ENCODE measurements at regions not wholly inside any gene's neighbourhood (a gene's known extent, or its start where the extent isn't known, plus 50 kb on each side); places are given as distances from the start of the nearest gene placed in this dataset.

DNA sequence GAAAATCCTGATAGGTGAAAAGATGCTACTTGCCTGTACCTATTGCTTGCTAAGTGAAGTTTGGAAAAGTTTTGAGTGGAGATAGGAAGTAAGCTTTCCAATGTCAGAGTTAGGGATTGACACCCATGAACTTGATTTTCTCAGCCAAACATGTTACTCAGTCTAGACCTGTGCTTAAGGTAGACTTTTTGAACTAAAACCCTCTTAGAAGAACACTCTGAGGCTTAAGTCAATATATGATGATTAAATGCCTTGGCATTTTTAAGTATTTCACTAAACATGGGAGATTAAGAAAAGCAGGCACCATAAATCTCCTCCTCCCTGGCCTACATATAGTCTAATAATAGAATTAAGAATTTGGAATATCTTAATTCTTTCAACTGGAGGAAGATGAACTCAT is 785.6 kb upstream of the SOX9 start:
- Mint-ChIP-seq H3K4me3 (ENCODE audit: low read depth, unreplicated experiment) (no peak overlapping the region), H3K9me3 (ENCODE audit: low read depth, unreplicated experiment) (no peaks in the 10 kb centered on the region), H3K4me1 (ENCODE audit: low read depth, unreplicated experiment) (peaks cover 22% of the 10 kb centered on the region), H3K36me3 (ENCODE audit: insufficient read depth, unreplicated experiment) (no peaks in the 10 kb centered on the region), H3K27ac (ENCODE audit: unreplicated experiment) (no peak overlapping the region), H3K27me3 (ENCODE audit: unreplicated experiment) (no peaks in the 10 kb centered on the region)
- no peak for DNase-seq
- TF ChIP-seq, protein P1, sequence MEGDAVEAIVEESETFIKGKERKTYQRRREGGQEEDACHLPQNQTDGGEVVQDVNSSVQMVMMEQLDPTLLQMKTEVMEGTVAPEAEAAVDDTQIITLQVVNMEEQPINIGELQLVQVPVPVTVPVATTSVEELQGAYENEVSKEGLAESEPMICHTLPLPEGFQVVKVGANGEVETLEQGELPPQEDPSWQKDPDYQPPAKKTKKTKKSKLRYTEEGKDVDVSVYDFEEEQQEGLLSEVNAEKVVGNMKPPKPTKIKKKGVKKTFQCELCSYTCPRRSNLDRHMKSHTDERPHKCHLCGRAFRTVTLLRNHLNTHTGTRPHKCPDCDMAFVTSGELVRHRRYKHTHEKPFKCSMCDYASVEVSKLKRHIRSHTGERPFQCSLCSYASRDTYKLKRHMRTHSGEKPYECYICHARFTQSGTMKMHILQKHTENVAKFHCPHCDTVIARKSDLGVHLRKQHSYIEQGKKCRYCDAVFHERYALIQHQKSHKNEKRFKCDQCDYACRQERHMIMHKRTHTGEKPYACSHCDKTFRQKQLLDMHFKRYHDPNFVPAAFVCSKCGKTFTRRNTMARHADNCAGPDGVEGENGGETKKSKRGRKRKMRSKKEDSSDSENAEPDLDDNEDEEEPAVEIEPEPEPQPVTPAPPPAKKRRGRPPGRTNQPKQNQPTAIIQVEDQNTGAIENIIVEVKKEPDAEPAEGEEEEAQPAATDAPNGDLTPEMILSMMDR (IDR thresholded peaks at IDR 0.05; ENCODE audit: unreplicated experiment): no peak
- no TSS peak for BruUV-seq (replicated peaks)
- intact Hi-C loops (cut with micrococcal nuclease; ENCODE audit: unreplicated experiment): no loop called here
- CTCF ChIA-PET: interaction anchor here (0.6 kb wide), 1 partner anchor 12 kb away, joined by 3 read pairs; no protein-coding TSS in a partner anchor

- CTCF ChIA-PET: interaction anchor here (0.6 to 1.0 kb wide), 2 partner anchors 9 to 1893 kb away, joined by 3 read pairs; no protein-coding TSS in a partner anchor
- DNase-seq: no peak
- TF ChIP-seq, protein P1 (IDR thresholded peaks at IDR 0.05; ENCODE audit: unreplicated experiment): no peak
- intact Hi-C loops (cut with micrococcal nuclease; ENCODE audit: unreplicated experiment): no loop called here
- no peaks in the 10 kb centered on the region for H3K27me3 Mint-ChIP-seq (ENCODE audit: unreplicated experiment)
- H3K27ac Mint-ChIP-seq (ENCODE audit: unreplicated experiment): no peak overlapping the region
- H3K4me1 Mint-ChIP-seq (ENCODE audit: low read depth, unreplicated experiment): peaks cover 17% of the 10 kb centered on the region
- H3K36me3 Mint-ChIP-seq (ENCODE audit: insufficient read depth, unreplicated experiment): no peaks in the 10 kb centered on the region
- no peak overlapping the region for H3K4me3 Mint-ChIP-seq (ENCODE audit: low read depth, unreplicated experiment)
- no TSS peak for BruUV-seq (replicated peaks)
- no peaks in the 10 kb centered on the region for H3K9me3 Mint-ChIP-seq (ENCODE audit: low read depth, unreplicated experiment)
Observed at GRCh38 chr17:71337938-71338337, 782.9 kb upstream of the SOX9 start.

DNA sequence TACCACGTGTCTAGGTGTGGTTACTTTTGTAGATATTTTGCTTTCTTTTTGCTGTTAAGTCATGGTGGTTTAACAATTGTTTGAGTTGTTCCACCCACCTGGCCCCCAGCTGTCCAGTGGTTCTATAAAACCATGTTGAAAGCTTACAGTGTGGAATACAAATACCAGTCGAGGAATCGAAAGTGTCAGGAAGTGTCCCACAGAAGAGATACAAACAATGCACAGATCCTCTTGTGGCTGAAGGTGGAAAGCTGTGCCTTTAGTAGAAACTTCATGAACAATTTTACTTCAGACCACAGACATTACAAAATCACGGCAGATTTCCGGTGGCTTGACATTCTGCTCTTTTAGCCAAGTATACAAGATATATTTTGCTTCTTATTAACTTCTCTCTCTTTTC is 782.4 kb upstream of the SOX9 start:
- TF ChIP-seq, protein P1 (IDR thresholded peaks at IDR 0.05; ENCODE audit: unreplicated experiment): no peak
- Mint-ChIP-seq H3K36me3 (ENCODE audit: insufficient read depth, unreplicated experiment) (no peaks in the 10 kb centered on the region), H3K27ac (ENCODE audit: unreplicated experiment) (no peak overlapping the region), H3K4me3 (ENCODE audit: low read depth, unreplicated experiment) (no peak overlapping the region), H3K4me1 (ENCODE audit: low read depth, unreplicated experiment) (peaks cover 17% of the 10 kb centered on the region), H3K9me3 (ENCODE audit: low read depth, unreplicated experiment) (no peaks in the 10 kb centered on the region), H3K27me3 (ENCODE audit: unreplicated experiment) (no peaks in the 10 kb centered on the region)
- DNase-seq: no peak
- intact Hi-C loops (cut with micrococcal nuclease; ENCODE audit: unreplicated experiment): no loop called here
- BruUV-seq (replicated peaks): no TSS peak
- CTCF ChIA-PET: interaction anchor here (0.6 to 1.0 kb wide), 3 partner anchors 9 to 1893 kb away, joined by 3 to 4 read pairs (median 3); no protein-coding TSS in a partner anchor

DNA sequence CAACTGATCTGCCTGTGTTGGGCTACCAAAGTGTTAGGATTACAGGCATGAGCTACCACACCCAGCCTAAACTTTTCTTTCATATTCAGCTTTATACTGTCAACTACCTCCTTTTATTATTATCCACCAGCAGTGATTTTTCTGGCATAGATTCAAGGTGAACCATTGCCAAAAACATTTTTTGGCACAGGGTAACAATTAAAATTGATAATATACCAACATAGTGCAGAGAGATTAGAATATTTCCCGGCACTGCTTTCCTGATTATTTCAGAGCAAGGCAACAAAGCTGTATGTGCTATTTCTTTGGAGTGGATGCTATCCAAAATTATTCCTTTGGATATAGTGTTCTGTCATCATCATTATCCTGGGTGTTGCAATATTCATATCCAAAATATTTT is 781.6 kb upstream of the SOX9 start:
- Mint-ChIP-seq H3K27ac (ENCODE audit: unreplicated experiment) (no peak overlapping the region), H3K9me3 (ENCODE audit: low read depth, unreplicated experiment) (no peaks in the 10 kb centered on the region), H3K27me3 (ENCODE audit: unreplicated experiment) (no peaks in the 10 kb centered on the region), H3K4me1 (ENCODE audit: low read depth, unreplicated experiment) (peaks cover 17% of the 10 kb centered on the region), H3K4me3 (ENCODE audit: low read depth, unreplicated experiment) (no peak overlapping the region), H3K36me3 (ENCODE audit: insufficient read depth, unreplicated experiment) (no peaks in the 10 kb centered on the region)
- no TSS peak for BruUV-seq (replicated peaks)
- TF ChIP-seq, protein P1 (IDR thresholded peaks at IDR 0.05; ENCODE audit: unreplicated experiment): no peak
- intact Hi-C loops (cut with micrococcal nuclease; ENCODE audit: unreplicated experiment): no loop called here
- DNase-seq: no peak
- CTCF ChIA-PET: no interaction called here
